ENCODE measurements at regions not wholly inside any gene's neighbourhood (a gene's known extent, or its start where the extent isn't known, plus 50 kb on each side); places are given as distances from the start of the nearest gene placed in this dataset.

- TF ChIP-seq CTCF (optimal IDR thresholded peaks at IDR 0.05 in 1 of 3, IDR thresholded peaks at IDR 0.05 in 1 of 3, conservative IDR thresholded peaks at IDR 0.05 in 1 of 3; ENCODE audit: extremely low read depth in 1 of 3, insufficient read depth in 2 of 3, low read length in 3 of 3) = no peak
- no peak for TF ChIP-seq EZH2 (IDR thresholded peaks at IDR 0.05; ENCODE audit: low read length)
Observed at GRCh38 chr7:24505968-24506367, 67.3 kb upstream of the PALS2 start.

All from keratinocyte (primary cell).